ENCODE measurements at regions not wholly inside any gene's neighbourhood (a gene's known extent, or its start where the extent isn't known, plus 50 kb on each side); places are given as distances from the start of the nearest gene placed in this dataset.
"Not testable (repeated sequence)": the region's sequence is repeated elsewhere in the genome, so short reads cannot be mapped to it uniquely, and the experiment has no call there.

DNA sequence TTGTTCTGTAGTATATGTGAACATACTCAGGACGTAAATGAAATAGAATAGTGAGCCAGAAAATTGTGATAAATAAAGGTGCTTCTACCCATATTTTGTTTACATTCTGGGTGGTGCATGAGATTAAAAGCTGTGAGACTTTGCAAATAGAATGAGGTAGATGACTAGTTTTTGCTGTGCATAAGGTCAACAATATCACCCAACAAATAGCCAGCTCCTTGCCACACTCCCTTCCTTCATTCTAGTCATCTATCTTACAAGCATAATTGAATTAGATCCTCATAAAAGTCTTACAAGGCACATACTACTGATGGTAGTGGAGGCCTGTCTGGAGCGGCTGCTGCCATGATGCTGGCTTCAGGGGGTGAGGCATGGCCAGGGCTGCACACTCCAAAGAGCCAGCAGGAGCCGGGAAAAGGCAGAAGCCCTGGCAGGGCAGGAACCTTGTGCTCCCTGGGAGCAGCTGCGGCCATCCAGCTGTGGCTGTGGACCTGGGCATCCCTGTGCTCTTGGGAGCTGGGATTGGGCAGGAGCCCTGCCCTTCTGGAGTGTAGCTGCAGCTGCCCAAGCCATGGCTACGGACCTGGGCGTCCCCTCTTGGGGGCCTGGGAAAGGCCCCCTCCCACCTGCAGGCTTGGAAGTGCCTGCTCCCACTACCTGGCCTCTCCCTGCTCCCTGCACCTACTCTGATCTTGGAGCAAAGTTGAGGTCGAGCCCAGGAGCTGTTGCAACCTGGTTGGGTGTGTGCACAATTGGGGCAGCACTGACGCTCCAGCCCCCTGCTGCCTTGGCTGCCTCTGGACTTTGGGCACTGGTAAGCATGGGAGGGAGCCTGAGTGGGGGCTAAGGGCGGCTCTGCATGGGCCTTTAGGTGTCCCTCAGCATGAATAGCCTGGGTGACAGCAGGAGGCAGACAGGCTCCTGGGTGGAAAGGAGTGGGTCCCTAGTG is 112.8 kb downstream of the DACT1 start:
- intact Hi-C loops (cut with DNase I), result no loop called here
- DNase-seq (ENCODE audit: low spot score), result no peak

DNA sequence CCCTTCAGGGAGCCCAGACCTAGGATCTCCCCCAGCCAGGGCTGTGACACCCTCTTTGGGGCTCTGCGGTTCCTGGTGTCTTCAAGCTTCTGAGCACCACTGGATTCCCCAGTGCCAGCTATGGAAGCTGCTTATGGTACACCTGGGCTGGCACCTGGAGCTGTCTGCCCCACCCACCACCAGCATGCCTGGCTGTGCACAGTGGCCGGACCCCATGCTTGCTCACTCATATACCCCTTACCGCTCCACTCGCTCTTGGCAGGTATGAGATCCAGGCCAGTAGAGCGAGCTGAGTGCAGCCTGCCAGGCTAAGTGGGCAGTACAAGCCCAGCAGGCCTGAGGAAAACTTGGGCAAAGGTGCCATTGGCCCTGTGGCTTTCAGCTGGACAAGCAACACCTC is 114.0 kb downstream of the DACT1 start:
- intact Hi-C loops (cut with DNase I), result no loop called here
- DNase-seq (ENCODE audit: low spot score), result no peak

DNA sequence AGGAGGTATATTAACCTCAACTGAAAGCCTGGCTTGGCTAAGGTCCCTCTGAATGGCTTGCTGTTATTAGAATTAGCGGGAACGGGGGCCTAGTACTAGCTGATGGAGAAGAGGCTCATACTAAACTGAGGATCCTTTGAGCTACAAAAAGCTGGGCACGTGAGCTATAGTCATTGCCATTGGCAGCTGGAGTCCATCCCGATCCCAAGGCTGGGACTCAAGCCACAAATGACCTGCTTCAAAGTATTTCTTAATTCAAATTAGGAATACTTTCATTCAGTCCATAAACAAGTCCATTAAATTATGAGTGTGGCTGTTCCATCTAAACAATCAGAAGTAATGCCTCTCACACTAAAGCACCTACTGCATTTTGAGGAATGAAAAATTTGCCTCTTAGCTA is 114.5 kb downstream of the DACT1 start:
- intact Hi-C loops (cut with DNase I), result no loop called here

DNA sequence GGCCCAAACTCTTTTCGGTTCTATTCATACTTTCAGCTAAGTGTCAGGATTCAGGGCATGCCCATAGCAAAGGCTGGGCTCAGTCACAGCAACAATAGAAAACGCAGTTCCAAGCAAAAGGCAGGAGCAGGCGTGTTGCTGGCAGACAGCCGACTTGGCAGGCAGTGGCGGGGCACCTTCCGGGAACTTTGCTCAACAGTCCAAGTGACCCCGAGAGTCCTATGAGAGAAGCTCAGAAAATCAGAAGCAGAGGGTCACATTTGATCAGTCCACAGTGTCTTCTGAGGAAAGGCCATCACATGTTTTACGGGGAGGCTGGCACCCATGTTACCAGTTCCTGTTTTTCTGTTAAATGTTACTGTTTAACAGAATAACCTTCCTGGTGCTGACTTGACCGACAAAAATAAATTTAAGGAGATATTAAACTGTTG is 115.0 kb downstream of the DACT1 start:
- peak; percentile 86 for DNase-seq (ENCODE audit: low spot score)
- intact Hi-C loops (cut with DNase I), result no loop called here

More for the DNA sequence above, 114.5 kb downstream of the DACT1 start:
- DNase-seq (ENCODE audit: low spot score), result no peak

DNA sequence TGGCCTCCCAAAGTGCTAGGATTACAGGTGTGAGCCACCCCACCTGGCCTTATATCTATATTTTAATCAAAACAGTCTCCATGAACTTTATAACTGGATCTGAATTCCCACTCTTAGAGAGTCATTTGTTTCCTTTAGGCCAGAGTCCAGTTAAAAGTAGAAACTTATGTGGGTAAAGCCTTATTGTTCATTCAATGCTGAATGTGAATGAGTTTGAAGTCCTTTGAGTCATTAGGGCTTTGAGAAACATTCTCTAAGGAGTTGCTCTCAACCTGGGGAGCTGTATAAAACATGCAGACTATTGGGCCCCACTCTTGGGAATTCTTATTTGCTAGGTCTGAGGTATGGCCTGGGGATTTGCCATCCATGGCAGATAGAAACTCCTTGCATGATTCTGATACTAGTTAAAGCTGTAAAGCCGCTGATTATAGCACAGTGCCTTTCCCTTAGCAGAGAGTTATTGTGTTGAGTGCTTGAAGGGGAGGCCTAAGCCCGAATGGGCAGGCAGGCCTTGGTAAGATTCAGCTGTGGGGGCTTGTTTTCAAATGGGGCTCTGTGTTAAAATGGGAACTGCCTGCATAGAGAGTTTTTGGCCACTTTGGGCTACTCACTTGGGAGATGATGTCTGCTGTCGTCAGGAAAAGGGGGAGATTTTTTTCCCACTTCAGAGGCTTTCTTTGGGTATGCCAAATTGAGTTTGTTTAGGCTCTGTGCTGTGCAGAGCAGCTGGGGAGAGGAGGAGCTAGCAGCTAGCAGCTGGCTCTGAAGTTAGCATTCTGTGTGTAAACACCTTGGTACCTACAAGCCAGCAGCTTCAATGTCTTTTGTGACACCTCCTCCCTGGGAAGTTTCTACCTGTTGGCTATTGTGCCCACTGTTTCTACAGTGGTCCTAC is 117.5 kb downstream of the DACT1 start:
- no peak for DNase-seq (ENCODE audit: low spot score)
- intact Hi-C loops (cut with DNase I), result no loop called here

DNA sequence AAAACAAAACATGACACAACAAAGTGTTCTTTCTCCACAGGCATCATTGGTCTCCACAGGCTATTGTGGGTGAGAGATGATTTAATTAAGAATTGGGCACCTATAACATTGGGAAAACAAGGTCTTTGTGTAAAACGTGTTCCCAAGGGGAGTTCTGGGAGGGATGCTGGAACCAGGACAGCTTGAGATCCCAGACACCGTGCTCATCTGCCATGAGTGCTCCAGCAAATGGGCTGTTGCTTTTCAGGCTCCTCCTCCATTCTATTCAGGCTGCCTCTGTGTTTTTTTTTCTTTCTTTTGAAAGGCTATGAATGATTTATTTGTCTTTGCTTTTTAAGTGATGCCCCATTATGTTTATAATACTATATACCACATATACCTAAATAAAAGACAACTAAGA is 122.4 kb downstream of the DACT1 start:
- intact Hi-C loops (cut with DNase I), result loop anchor here (10.0 kb wide), 1 partner anchor 215 kb away; no protein-coding TSS in a partner anchor
- DNase-seq (ENCODE audit: low spot score), result no peak

DNA sequence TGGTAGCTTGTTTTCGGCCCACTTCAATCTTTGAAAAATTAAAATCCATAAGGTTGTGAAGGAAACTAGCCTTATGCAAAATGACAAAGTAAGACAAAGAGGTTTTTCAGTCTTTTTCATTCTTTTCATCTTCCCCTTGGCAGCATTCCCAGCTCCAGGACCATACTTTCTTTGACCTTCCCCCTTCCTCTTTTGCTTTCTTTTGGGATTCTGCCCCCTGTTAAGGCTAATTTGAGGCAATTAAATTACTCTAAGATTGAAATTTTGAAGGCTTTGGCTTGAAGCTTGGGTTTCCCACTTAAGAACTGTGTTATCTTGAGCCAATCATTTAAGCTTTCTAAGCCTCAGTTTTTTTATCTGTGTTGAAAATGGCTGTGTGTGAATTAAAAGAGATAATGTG is 124.9 kb downstream of the DACT1 start:
- no peak for DNase-seq (ENCODE audit: low spot score)
- intact Hi-C loops (cut with DNase I), result loop anchor here (10.0 kb wide), 1 partner anchor 212 kb away; no protein-coding TSS in a partner anchor

DNA sequence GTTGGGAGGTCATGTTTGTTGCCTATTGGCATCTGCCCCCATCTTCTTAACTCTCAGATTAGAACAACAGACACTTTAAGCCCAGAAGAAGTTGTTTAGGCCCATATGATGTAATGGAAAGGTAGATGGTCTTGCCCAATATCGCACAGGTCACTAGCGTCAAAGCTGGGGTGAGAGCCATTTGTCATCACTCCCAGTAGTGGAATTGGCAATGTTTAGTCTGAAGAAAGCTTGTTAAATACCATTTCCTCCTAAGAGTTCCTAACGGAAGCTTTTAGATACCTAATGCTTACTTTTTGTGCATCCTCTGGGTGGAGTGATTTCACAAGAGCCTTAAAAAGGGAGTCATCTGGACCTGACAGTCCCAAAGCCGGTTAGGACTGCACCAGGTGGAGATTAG is 125.4 kb downstream of the DACT1 start:
- intact Hi-C loops (cut with DNase I), result loop anchor here (10.0 kb wide), 1 partner anchor 212 kb away; no protein-coding TSS in a partner anchor

DNA sequence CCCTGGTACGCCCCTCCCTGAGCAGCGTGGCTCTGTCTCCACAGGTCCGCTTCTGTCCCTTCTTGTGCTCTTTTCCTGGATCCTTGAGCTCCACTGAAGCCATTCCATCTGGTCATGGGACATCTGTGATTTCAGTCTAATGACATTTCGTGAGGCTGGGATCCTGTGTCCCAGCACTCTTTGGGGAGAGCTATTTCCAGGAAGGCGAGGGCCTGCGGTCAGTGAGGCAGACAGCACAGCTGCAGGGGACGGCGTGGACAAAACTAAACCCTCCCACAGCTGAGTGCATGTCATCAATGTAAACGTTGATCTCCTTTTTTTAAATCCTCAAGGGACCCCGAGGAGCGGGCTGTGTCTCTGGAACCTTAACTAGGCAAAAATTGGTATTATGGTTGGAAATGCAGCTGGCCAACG is 127.7 kb downstream of the DACT1 start:
- no peak for DNase-seq (ENCODE audit: low spot score)
- intact Hi-C loops (cut with DNase I), result loop anchor here (10.0 kb wide), 1 partner anchor 209 kb away; no protein-coding TSS in a partner anchor

More for the DNA sequence above, 125.4 kb downstream of the DACT1 start:
- DNase-seq (ENCODE audit: low spot score), result no peak

DNA sequence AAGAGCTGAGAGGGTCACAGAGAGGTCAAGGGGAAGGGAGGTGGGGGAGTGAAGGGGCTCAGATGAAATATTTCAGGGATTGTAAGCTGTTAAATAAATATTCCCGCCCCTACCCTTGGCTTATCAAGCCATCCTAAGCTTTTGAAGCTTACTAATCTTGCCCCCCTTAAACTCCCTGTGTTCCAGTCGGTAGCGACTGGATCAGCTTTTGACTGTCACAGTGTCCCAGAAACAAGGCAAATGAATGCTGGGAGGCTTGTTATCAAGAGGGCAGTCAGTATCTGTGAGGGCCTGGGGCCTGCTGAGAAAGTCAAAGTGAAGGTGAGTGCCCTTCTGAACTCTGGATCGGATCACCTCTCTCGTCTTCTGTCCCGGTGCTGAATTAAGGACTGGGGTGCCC is 128.1 kb downstream of the DACT1 start:
- no peak for DNase-seq (ENCODE audit: low spot score)
- intact Hi-C loops (cut with DNase I), result loop anchor here (10.0 kb wide), 1 partner anchor 209 kb away; no protein-coding TSS in a partner anchor

DNA sequence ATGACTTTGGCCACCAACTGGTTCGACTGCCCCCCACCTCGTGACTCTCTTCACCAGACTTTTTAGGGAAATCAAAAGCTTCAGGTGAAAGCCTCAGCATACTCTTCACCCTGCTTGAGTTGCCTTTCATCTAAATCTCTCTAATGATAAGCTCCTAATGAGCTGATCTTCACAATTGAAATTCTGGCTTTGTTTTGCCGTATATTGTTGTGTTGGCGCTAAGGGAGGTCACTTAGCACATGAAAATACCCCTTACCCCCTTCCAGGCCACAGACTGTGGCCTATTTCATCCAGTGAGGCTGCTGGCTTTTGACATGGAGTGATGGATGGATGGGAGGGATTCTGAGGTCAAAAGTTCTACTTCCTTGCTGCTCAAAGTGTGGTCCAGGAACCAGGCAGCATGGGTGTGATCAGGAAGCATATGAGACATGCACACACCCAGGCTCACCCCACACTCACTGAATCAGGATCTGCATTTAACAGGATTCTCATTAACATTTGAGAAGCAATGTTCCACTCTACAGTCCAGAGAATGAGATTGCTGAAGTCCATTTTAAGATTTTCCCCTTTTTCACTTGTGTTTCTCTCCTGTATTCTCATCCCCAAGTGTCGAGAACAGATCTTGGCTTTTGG is 131.4 kb downstream of the DACT1 start:
- intact Hi-C loops (cut with DNase I), result loop anchor here (10.0 kb wide), 1 partner anchor 206 kb away; no protein-coding TSS in a partner anchor
- DNase-seq (ENCODE audit: low spot score), result no peak

DNA sequence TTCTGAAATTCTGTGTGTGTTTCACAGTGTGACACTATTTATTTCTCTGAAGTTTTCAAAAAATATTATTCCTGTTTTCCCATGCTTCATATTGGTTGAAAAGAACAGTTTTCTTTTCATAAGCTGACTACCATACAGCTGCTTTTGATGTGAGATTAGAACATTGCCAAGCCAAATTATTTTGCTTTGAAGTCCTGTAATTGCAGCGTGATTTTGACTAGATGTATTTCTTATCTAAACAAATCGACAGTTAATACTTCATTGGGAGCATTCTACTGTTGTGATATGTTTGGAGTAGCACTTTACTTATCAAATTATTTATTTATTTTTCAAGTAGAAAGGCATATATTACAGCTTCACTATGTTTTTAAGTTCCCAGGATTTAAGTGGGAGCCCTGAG is 132.0 kb downstream of the DACT1 start:
- DNase-seq (ENCODE audit: low spot score), result no peak
- intact Hi-C loops (cut with DNase I), result loop anchor here (10.0 kb wide), 1 partner anchor 205 kb away; no protein-coding TSS in a partner anchor

DNA sequence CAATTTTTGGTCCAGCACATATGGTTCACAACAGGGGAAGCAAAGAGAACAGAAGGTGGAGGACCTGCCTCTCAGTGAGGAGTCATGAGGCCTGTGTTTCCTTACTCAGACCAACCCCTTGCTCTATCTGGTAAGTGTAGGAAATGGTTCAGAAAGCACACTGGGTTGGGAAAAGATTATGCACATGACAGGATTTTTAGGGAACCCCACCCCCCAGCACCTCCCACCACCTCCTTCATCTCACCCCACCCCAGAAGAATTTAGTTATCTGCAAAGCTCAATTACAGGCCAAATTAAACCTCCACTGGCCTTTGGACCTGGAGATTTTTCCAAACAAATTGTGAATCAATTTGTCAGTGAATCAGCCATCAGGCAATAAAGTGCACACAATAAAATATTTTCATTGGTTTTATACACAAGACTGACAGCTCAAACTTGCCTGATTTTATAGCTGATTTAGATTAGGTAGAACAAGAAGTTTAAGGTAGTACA is 132.8 kb downstream of the DACT1 start:
- intact Hi-C loops (cut with DNase I), result no loop called here
- DNase-seq (ENCODE audit: low spot score), result no peak

DNA sequence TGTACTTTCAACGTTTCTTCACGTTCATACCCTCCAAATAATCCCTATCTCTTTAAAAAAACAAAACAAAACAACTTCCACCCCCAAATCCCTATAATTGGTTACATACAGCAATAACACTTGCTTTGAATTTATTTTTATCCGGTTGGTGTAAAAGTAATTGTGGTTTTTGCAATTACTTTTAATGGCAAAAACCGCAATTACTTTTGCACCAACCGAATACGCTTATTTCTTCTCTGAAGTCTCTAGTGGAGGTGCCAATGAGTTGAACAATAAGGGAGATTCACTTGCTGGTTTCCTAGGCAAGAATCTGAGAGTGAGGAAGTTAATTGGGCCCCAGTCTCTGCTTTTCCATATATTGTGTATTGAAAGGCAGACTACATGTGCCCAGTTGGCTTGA is 133.3 kb downstream of the DACT1 start:
- intact Hi-C loops (cut with DNase I), result no loop called here
- DNase-seq (ENCODE audit: low spot score), result no peak

DNA sequence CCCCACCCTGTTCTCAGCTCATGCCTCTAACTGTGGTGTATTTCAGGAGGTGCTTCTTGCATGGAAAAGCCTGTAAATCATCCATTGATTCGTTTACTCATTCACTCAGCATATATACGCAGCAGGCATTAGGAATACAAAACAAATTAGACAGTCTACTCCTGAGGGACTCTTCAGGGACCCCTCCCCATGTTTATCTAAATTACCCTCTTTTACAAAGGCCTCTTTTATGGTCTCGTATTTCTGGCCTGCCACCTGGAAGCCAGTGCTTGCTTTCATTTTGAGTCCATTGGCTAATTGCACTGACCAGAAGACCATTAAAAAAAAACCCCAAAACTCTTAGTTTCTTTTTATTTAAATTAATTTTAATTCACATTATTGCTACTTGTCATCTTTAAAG is 134.4 kb downstream of the DACT1 start:
- intact Hi-C loops (cut with DNase I), result no loop called here
- DNase-seq (ENCODE audit: low spot score), result no peak

DNA sequence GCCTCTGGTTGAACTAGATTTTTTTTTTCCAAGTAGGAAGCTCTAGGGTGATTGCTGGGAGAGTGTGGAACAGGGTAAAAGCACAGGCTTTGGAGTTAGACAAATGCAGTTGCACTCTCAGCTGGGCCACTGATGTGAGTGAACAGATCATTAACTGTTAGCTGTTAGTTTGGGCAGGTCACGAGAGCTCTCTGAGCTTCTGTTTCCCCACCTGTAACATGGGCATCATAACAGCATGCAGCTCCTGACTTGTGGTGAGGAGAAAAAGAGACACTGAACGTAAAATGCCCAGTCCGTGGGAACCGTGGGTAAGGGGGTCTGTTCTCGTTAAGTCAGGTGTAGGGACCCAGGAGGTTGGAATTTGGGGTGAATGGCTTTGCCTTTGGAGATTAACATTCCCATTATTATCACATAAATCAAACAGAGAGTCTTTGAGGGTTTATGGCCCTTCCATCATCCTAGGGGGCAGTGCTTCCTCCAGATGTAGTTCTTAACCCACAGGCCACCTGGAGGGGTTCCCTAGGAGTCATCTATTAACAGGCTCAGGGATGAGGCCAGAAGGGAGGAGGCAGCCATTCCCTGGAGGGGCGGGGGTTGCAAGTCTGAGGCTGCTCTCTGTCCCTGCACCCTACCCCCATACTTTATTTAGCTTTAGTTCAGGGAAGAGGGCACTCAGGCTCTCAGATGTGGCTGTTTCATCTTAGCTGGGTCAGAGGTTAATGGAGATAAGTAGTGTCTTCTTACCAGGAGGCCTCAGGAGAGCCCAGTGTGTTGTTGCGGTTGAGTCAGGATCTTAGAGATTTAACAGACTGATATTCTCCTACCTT is 135.2 kb downstream of the DACT1 start:
- intact Hi-C loops (cut with DNase I), result no loop called here
- DNase-seq (ENCODE audit: low spot score), result no peak

DNA sequence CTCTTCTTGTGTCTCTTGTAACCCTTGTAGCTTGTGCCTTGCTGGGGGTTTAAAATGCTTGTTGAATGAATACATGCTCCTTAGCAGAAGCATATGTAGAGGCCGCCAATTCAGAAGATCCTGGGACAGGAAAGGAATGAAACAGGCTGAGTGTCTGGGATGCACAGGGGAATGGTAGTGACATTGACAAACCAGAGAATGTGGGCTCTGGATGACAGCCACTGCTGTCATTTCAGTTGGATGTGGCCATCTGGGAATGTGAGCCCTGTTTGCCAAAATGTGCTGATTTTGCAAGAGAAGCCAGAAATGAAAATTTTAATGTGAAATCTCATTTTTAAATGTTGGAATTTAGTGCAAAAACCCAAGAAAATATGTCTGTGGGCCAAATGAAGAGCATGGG is 136.8 kb downstream of the DACT1 start:
- intact Hi-C loops (cut with DNase I), result no loop called here
- DNase-seq (ENCODE audit: low spot score), result no peak

DNA sequence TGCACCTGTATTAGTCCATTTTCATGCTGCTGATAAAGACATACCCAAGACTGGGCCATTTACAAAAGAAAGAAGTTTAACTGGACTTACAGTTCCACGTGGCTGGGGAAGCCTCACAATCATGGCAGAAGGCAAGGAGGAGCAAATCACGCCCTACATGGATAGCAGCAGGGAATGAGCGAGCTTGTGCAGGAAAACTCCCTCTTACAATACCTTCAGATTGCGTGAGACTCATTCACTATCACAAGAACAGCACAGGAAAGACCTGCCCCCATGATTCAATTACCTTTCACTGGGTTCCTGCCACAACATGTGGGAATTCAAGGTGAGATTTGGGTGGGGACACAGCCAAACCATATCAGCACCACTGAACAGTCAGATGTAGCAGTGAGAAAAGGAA is 137.4 kb downstream of the DACT1 start:
- DNase-seq (ENCODE audit: low spot score); intact Hi-C loops (cut with DNase I): not testable (repeated sequence)

DNA sequence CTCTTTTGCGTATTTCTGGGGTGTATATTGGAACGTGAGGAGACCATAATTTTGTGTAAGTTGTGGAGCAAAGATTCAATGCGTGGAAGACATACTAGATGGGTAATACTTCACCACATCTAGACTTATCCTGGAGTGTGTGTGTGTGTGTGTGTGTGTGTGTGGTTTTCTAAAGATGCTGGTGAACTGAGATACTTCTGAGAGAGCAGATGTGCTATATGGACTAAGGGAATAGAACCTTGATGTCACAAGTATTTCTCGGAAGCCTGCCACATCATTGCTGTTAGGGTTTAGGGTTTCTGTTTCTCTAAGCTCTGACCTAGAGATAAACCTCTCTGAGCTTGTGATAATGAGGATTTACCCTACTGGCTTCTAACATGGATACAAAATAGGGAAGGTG is 138.8 kb downstream of the DACT1 start:
- intact Hi-C loops (cut with DNase I), result no loop called here
- DNase-seq (ENCODE audit: low spot score), result no peak

All from cardiac septum (tissue), 1 donor.